ENCODE measurements at regions not wholly inside any gene's neighbourhood (a gene's known extent, or its start where the extent isn't known, plus 50 kb on each side); places are given as distances from the start of the nearest gene placed in this dataset.

GRCh38 chr1:228902781-228903433 is 167.6 kb downstream of the RHOU start:
- no peaks in the 10 kb centered on the region for H3K27me3 ChIP-seq (replicated peaks; ENCODE audit: insufficient read depth, low read length)
- H3K79me2 ChIP-seq (ENCODE audit: low read length): no peaks in the 10 kb centered on the region
- no peaks in the 10 kb centered on the region for H3F3A ChIP-seq (ENCODE audit: insufficient read depth, low read length)
- no peak overlapping the region for H3K4me2 ChIP-seq (ENCODE audit: low read depth, low read length)
- no peaks in the 10 kb centered on the region for H3K36me3 ChIP-seq (replicated peaks; ENCODE audit: insufficient read depth, low read length)
- TF ChIP-seq CTCF (IDR thresholded peaks at IDR 0.05; ENCODE audit: low read length) (no peak), EZH2 (optimal IDR thresholded peaks at IDR 0.05; ENCODE audit: low read depth, low read length) (no peak), EZH2phosphoT487 (IDR thresholded peaks at IDR 0.05; ENCODE audit: low read length) (no peak)
- no peak overlapping the region for H3K27ac ChIP-seq (ENCODE audit: low read length)
- no peaks in the 10 kb centered on the region for H3K9me2 ChIP-seq (replicated peaks; ENCODE audit: insufficient read depth, low read length)
- no peaks in the 10 kb centered on the region for H3K9me3 ChIP-seq (replicated peaks; ENCODE audit: insufficient read depth, low read length)
- DNase-seq: no peak
- H2AFZ ChIP-seq (ENCODE audit: low read length): no peak overlapping the region
- H3K4me1 ChIP-seq (ENCODE audit: low read length): no peaks in the 10 kb centered on the region
- H3K9ac ChIP-seq (ENCODE audit: low read length): no peak overlapping the region
- no peak overlapping the region for H3K4me3 ChIP-seq (ENCODE audit: low read length)
- no peaks in the 10 kb centered on the region for H4K20me1 ChIP-seq (ENCODE audit: insufficient read depth, low read length)

- no peaks in the 10 kb centered on the region for H4K20me1 ChIP-seq (ENCODE audit: insufficient read depth, low read length)
- H3K4me1 ChIP-seq (ENCODE audit: low read length): no peaks in the 10 kb centered on the region
- H3K9ac ChIP-seq (ENCODE audit: low read length): no peak overlapping the region
- no peak for DNase-seq
- H3K36me3 ChIP-seq (replicated peaks; ENCODE audit: insufficient read depth, low read length): no peaks in the 10 kb centered on the region
- no peak overlapping the region for H2AFZ ChIP-seq (ENCODE audit: low read length)
- no peaks in the 10 kb centered on the region for H3F3A ChIP-seq (ENCODE audit: insufficient read depth, low read length)
- no peak overlapping the region for H3K27ac ChIP-seq (ENCODE audit: low read length)
- TF ChIP-seq EZH2phosphoT487 (IDR thresholded peaks at IDR 0.05; ENCODE audit: low read length) (no peak), CTCF (IDR thresholded peaks at IDR 0.05; ENCODE audit: low read length) (no peak), EZH2 (optimal IDR thresholded peaks at IDR 0.05; ENCODE audit: low read depth, low read length) (no peak)
- H3K9me3 ChIP-seq (replicated peaks; ENCODE audit: insufficient read depth, low read length): no peaks in the 10 kb centered on the region
- H3K4me2 ChIP-seq (ENCODE audit: low read depth, low read length): no peak overlapping the region
- H3K4me3 ChIP-seq (ENCODE audit: low read length): no peak overlapping the region
- H3K27me3 ChIP-seq (replicated peaks; ENCODE audit: insufficient read depth, low read length): no peaks in the 10 kb centered on the region
- no peaks in the 10 kb centered on the region for H3K9me2 ChIP-seq (replicated peaks; ENCODE audit: insufficient read depth, low read length)
- H3K79me2 ChIP-seq (ENCODE audit: low read length): no peaks in the 10 kb centered on the region
Measured at GRCh38 chr1:228903434-228904071, 168.3 kb downstream of the RHOU start.

- no peaks in the 10 kb centered on the region for H3K9me2 ChIP-seq (replicated peaks; ENCODE audit: insufficient read depth, low read length)
- DNase-seq: no peak
- H4K20me1 ChIP-seq (ENCODE audit: insufficient read depth, low read length): no peaks in the 10 kb centered on the region
- TF ChIP-seq EZH2 (optimal IDR thresholded peaks at IDR 0.05; ENCODE audit: low read depth, low read length) (no peak), EZH2phosphoT487 (IDR thresholded peaks at IDR 0.05; ENCODE audit: low read length) (no peak), CTCF (IDR thresholded peaks at IDR 0.05; ENCODE audit: low read length) (no peak)
- no peak overlapping the region for H3K27ac ChIP-seq (ENCODE audit: low read length)
- H3K36me3 ChIP-seq (replicated peaks; ENCODE audit: insufficient read depth, low read length): no peaks in the 10 kb centered on the region
- no peaks in the 10 kb centered on the region for H3K79me2 ChIP-seq (ENCODE audit: low read length)
- H3K4me2 ChIP-seq (ENCODE audit: low read depth, low read length): no peak overlapping the region
- H3K9me3 ChIP-seq (replicated peaks; ENCODE audit: insufficient read depth, low read length): no peaks in the 10 kb centered on the region
- H2AFZ ChIP-seq (ENCODE audit: low read length): no peak overlapping the region
- H3K4me1 ChIP-seq (ENCODE audit: low read length): no peaks in the 10 kb centered on the region
- H3K4me3 ChIP-seq (ENCODE audit: low read length): no peak overlapping the region
- no peaks in the 10 kb centered on the region for H3K27me3 ChIP-seq (replicated peaks; ENCODE audit: insufficient read depth, low read length)
- H3F3A ChIP-seq (ENCODE audit: insufficient read depth, low read length): no peaks in the 10 kb centered on the region
- no peak overlapping the region for H3K9ac ChIP-seq (ENCODE audit: low read length)
Measured at GRCh38 chr1:228904222-228904621, 168.9 kb downstream of the RHOU start.
